HCT116 (cell line): ENCODE measurements at regions not wholly inside any gene's neighbourhood (a gene's known extent, or its start where the extent isn't known, plus 50 kb on each side); places are given as distances from the start of the nearest gene placed in this dataset.

Experiments
- ATF3 ChIP-seq: IDR thresholded peaks from 2 replicates; pipeline ENCODE4 v1.6.1; 2012
- CTCF ChIP-seq, 3 experiments: fragments of 200-600 bp in 1 of 3; sonication (generic) in 1 of 3; IDR thresholded peaks in 2 of 3; conservative IDR thresholded peaks in 1 of 3; 2 replicates each; pipeline ENCODE4 v1.5.1; 2012 to 2017; ENCODE audit warnings: low read depth in 2 of 3, low read length in 2 of 3, antibody characterized with exemption in 1 of 3, borderline replicate concordance in 1 of 3, control low read depth in 1 of 3, mild to moderate bottlenecking in 1 of 3, mixed read lengths in 1 of 3, mixed run types in 1 of 3, moderate library complexity in 1 of 3; ENCODE audit not compliant: insufficient read depth in 1 of 3
- EGR1 ChIP-seq: IDR thresholded peaks from 2 replicates; pipeline ENCODE4 v1.6.1; 2012; ENCODE audit warnings: low read depth
- EZH2 ChIP-seq: fragments of 200-600 bp; sonication (generic); IDR thresholded peaks from 2 replicates; pipeline ENCODE4 v1.6.1; 2017; ENCODE audit warnings: antibody characterized with exemption, mixed run types
- FOSL1 ChIP-seq: IDR thresholded peaks from 2 replicates; pipeline ENCODE4 v1.6.1; 2012; ENCODE audit warnings: low read depth
- POLR2A ChIP-seq: IDR thresholded peaks from 2 replicates; pipeline ENCODE4 v1.7.0; 2011; ENCODE audit warnings: borderline replicate concordance; ENCODE audit not compliant: insufficient read depth, insufficient read length; ENCODE audit errors: extremely low read depth
- POLR2AphosphoS5 ChIP-seq: IDR thresholded peaks from 2 replicates; pipeline ENCODE4 v1.6.1; 2011; ENCODE audit warnings: mild to moderate bottlenecking, low read depth, low read length, moderate library complexity
- SP1 ChIP-seq: IDR thresholded peaks from 2 replicates; pipeline ENCODE4 v1.6.1; 2012; ENCODE audit warnings: low read depth
- TF ChIP-seq, protein P1 (sequence below): IDR thresholded peaks from 2 replicates; pipeline ENCODE4 v1.6.1; 2011; ENCODE audit warnings: mild to moderate bottlenecking, low read length, moderate library complexity; ENCODE audit not compliant: insufficient replicate concordance; ENCODE audit errors: extremely low read depth
- TF ChIP-seq, protein P2 (sequence below): IDR thresholded peaks from 2 replicates; pipeline ENCODE4 v1.6.1; 2012; ENCODE audit warnings: low read depth

GRCh38 chr6:146946559-146946958 is 257.7 kb upstream of the STXBP5 start:
- TF ChIP-seq, protein P1, sequence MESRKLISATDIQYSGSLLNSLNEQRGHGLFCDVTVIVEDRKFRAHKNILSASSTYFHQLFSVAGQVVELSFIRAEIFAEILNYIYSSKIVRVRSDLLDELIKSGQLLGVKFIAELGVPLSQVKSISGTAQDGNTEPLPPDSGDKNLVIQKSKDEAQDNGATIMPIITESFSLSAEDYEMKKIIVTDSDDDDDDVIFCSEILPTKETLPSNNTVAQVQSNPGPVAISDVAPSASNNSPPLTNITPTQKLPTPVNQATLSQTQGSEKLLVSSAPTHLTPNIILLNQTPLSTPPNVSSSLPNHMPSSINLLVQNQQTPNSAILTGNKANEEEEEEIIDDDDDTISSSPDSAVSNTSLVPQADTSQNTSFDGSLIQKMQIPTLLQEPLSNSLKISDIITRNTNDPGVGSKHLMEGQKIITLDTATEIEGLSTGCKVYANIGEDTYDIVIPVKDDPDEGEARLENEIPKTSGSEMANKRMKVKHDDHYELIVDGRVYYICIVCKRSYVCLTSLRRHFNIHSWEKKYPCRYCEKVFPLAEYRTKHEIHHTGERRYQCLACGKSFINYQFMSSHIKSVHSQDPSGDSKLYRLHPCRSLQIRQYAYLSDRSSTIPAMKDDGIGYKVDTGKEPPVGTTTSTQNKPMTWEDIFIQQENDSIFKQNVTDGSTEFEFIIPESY = no peak
- TF ChIP-seq EGR1 (no peak), POLR2A (no peak), CTCF (IDR thresholded peaks at IDR 0.05 in 2 of 3, conservative IDR thresholded peaks at IDR 0.05 in 1 of 3; ENCODE audit: borderline replicate concordance in 1 of 3, insufficient read depth in 1 of 3, low read depth in 2 of 3, low read length in 2 of 3) (no peak), SP1 (no peak), EZH2 (no peak), ATF3 (no peak), POLR2AphosphoS5 (no peak), FOSL1 (no peak)
- TF ChIP-seq, protein P2, sequence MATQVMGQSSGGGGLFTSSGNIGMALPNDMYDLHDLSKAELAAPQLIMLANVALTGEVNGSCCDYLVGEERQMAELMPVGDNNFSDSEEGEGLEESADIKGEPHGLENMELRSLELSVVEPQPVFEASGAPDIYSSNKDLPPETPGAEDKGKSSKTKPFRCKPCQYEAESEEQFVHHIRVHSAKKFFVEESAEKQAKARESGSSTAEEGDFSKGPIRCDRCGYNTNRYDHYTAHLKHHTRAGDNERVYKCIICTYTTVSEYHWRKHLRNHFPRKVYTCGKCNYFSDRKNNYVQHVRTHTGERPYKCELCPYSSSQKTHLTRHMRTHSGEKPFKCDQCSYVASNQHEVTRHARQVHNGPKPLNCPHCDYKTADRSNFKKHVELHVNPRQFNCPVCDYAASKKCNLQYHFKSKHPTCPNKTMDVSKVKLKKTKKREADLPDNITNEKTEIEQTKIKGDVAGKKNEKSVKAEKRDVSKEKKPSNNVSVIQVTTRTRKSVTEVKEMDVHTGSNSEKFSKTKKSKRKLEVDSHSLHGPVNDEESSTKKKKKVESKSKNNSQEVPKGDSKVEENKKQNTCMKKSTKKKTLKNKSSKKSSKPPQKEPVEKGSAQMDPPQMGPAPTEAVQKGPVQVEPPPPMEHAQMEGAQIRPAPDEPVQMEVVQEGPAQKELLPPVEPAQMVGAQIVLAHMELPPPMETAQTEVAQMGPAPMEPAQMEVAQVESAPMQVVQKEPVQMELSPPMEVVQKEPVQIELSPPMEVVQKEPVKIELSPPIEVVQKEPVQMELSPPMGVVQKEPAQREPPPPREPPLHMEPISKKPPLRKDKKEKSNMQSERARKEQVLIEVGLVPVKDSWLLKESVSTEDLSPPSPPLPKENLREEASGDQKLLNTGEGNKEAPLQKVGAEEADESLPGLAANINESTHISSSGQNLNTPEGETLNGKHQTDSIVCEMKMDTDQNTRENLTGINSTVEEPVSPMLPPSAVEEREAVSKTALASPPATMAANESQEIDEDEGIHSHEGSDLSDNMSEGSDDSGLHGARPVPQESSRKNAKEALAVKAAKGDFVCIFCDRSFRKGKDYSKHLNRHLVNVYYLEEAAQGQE = no peak
